HG02588 (cell line): ENCODE measurements at regions not wholly inside any gene's neighbourhood (a gene's known extent, or its start where the extent isn't known, plus 50 kb on each side); places are given as distances from the start of the nearest gene placed in this dataset.
"Not testable (repeated sequence)": the region's sequence is repeated elsewhere in the genome, so short reads cannot be mapped to it uniquely, and the experiment has no call there.

Experiments used
- ATAC-seq: cut with Tn5 transposase; IDR thresholded peaks from one replicate; pipeline ENCODE4 v1.9.1; 2021; ENCODE audit warnings: mild to moderate bottlenecking, moderate library complexity; ENCODE audit not compliant: unreplicated experiment

- no peak for ATAC-seq
These were observed 421.6 kb upstream of the EYS start for GRCh38 chr6:66128656-66129055.

DNA sequence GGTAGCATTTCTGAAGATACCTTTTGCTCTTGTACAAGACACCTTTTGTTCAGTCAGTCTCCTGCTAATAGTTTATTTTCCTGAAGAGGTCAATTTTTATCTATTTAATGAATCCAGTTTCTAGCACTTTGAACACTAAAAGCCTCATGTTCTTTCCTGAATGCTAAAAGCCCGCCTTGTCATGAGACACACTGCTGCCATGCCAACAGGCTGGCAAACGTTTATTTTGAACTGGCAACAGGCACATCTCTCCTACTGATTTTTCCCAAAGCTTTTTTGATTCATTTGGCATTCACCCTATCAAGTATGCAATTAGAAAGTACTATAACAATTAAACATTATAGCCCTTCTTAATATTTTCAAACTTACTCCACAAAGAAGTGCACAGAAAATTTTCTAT lies 421.2 kb upstream of the EYS start:
- ATAC-seq = no peak

- no peak for ATAC-seq
These were observed 420.0 kb upstream of the EYS start for GRCh38 chr6:66127061-66127460.

DNA sequence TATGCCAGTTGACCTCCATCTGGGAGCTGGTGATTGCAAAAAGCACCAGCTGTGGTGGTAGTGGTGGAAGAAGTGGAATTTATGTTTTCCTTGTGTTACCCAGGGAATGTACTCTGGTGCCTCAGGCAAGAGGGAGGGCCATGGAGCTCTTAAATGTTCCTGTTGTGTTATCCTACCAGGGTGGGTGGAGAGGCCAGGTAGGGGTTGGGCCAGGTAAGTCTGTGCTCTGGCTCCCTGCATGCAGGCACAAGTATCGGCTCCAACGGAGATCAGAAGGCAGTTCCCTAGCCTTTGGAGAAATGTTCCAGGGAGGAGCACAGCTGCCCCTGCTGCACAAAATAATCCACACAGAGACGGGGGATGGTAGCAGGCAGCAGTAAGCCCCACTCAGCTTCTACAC lies 419.3 kb upstream of the EYS start:
- ATAC-seq = no peak

- no peak for ATAC-seq
These were observed 396.9 kb upstream of the EYS start for GRCh38 chr6:66103954-66104353.

DNA sequence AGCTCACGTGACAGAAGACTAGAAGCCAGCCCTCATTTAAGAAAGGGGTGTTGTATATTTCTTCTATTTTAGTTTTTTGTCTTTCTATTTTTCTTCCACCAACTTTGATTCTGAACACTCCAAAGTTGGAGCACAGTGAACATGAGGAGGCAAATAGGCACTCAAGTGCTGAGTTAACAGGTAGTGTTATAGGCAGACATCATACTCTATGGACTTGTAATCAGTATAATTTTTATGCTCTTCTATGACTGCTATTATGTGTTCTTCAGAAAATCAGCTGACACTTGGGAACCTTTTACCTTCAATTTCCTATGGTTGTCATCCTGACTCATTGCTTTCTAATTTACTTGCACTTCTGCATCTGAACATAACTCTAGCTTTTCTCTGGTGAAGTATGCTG lies 396.3 kb upstream of the EYS start:
- ATAC-seq = no peak

DNA sequence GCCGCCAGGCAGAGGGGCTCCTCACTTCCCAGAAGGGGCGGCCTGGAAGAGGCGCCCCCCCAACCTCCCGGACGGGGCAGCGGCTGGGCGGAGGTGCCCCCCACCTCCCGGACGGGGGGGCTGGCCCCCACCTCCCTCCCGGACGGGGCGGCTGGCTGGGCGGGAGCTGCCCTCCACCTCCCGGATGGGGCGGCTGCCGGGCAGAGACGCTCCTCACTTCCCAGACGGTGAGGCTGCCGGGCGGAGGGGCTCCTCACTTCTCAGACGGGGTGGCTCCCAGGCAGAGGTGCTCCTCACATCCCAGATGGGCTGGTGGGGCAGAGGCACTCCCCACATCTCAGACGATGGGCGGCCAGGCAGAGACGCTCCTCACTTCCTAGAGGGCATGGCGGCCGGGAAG lies 389.7 kb upstream of the EYS start:
- no peak for ATAC-seq

DNA sequence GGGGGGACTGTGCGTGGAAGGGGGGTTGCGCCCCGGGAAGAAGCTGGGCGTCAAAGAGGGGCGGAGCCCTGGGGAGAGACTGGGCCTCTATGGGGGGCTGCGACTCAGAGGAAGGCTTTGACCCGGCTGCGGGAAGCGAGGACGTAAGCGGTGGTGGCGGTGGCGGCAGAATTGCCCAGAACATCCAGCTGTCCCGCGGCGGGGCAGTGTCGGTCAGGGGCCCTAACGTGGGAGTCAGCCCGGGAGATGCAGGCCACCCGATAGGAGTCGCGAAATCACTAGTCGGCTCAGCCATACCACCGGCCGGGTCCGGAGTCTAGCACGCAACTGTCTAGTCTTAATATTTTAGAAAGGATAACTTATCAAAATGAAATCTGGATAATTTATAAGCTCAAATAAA lies 387.6 kb upstream of the EYS start:
- ATAC-seq = no peak

GRCh38 chr6:66092306-66092705 lies 385.3 kb upstream of the EYS start:
- not testable (repeated sequence) for ATAC-seq

DNA sequence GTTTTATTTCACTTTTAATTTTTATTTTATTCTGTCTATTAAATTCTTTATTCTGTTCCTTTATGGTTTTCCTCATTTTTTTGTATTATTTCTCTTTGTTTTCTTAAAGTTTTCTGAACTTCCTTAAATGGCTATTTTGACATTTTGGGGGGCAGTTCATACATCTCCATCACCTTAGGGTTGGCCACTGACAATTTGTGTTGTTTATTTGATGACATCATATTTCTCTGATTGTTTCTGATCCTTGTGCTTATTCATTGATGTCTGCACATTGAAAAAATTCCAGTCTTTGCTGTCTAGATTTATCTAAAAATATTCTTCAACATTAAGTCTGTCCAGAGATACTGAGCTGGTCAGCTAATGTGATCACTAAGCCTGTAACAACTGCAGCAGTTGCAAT lies 379.5 kb upstream of the EYS start:
- no peak for ATAC-seq

- no peak for ATAC-seq
These were observed 375.9 kb upstream of the EYS start for GRCh38 chr6:66082914-66083313.

DNA sequence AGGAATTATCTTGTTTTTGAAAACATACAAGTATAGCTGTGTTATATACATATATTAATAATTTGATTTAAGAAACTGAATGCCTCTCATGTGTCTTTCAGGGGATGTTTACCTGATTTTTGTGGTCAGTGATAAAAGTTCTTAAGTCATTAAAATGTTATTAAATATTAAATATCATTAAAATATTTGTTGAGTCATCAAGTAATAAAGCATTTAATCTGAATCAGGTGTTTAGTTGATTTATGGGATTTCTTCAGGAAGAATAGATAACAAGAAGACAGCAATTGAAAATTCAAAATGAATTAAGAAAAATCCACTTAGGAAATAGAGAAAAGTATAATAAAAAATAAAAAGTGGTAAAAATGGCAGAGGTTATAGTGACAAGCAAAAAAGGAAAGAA lies 361.9 kb upstream of the EYS start:
- ATAC-seq = no peak

GRCh38 chr6:66068033-66068432 lies 361.0 kb upstream of the EYS start:
- ATAC-seq = no peak

- ATAC-seq = no peak
These were observed 358.3 kb upstream of the EYS start for GRCh38 chr6:66065313-66065712.

GRCh38 chr6:66057034-66057433 lies 350.0 kb upstream of the EYS start:
- ATAC-seq = no peak

GRCh38 chr6:66054967-66055366 lies 347.9 kb upstream of the EYS start:
- ATAC-seq = no peak

DNA sequence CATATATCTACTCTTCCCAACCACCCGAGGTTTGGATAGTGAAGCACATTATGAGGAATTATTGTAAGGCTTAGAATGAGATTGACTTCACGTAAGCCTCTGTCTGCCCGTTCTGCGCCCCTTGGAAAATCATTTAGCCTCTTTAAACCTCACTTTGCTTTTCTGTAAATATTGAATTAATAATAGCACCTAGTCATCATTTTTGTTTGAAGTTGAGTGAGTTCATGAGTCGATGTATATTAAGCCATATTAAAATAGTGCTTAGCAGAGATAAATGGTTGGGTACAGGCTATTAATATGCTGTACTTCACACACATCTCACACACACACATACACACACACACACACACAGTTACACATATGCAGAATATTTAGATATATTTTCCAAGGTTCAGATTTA lies 344.8 kb upstream of the EYS start:
- ATAC-seq = no peak

DNA sequence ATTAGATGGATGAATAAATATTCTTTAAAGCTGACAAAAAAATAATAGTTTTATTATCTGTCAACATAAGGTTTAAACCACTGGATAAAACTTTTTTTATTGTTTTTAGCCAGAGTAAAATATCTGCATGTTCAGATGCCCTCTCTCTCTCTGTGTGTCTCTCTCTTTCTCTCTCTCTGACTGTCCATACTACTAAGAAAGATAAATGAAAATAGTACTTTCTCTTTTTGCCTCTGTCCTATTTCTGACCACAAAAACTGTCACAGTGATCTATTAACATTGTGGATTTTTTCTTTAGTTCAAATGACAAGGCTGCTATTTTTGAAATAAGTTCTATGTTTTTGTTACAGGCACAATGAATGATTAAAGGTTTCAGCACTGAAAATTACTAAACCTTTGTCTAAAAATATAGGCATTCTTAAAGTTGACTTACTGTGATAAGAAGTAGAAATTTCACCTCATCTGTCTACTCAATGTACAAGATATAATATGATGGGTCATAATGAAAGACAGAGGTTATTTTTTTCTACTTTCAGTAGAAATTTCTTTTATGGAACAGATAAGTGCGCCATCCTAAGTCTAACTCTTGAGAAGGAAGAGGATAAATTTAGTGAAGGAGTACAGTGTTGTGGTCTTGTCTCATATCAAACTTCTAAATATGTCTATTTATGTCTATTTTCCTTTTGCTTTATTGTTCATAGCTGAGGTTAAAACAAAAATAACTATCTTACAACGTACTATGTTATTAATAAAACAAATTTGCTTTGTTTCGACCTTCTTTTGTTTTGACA lies 341.9 kb upstream of the EYS start:
- no peak for ATAC-seq

DNA sequence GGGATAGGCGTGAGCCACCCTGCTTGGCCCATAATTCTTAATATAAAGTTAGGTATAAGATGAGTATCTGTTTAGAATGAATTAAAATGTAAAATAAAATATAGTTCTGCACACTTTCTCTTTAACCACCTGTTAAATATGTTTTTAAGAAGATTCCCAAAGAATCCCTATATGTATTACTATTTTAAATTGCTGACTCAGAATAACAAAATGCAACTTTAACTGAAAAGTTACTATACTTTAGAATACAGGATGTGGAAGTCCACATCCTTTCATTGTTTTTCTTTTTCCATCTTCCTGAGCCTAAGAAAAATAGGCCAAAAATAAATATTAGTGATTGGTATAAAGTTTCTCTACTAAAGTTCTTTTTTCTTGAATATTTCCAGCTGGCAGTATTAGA lies 325.6 kb upstream of the EYS start:
- ATAC-seq = no peak

GRCh38 chr6:66029391-66029790 lies 322.4 kb upstream of the EYS start:
- ATAC-seq = no peak

- ATAC-seq = no peak
These were observed 292.3 kb upstream of the EYS start for GRCh38 chr6:65999288-65999791.

DNA sequence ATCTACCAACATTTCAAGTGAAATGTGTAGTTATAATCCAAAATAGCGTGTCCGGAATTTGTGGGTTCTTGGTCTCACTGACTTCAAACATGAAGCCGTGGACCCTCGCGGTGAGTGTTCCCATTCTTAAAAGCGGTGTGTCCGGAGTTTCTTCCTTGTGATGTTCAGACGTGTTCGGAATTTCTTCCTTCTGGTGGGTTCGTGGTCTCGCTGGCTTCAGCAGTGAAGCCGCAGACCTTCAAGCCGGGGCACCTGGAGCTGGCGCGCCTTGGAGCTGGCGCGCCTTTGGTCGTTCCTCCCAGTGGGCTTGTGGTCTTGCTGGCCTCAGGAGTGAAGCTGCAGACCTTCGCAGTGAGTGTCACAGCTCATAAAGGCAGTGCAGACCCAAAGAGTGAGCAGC lies 291.5 kb upstream of the EYS start:
- no peak for ATAC-seq

GRCh38 chr6:65997539-65997938 lies 290.5 kb upstream of the EYS start:
- no peak for ATAC-seq
